HEK293T (cell line): ENCODE measurements at regions not wholly inside any gene's neighbourhood (a gene's known extent, or its start where the extent isn't known, plus 50 kb on each side); places are given as distances from the start of the nearest gene placed in this dataset.

Source experiments
- CTCF ChIA-PET: fragments of 350-600 bp; formaldehyde crosslinking; extraction: SDS; loops from one replicate; lab custom pipeline; 2021; ENCODE audit warnings: antibody characterized with exemption, inconsistent platforms; lab: Yijun Ruan, JAX
- POLR2A ChIA-PET: fragments of 350-600 bp; formaldehyde crosslinking; extraction: SDS; loops from one replicate; lab custom pipeline; 2020; ENCODE audit warnings: antibody characterized with exemption, inconsistent platforms; lab: Yijun Ruan, JAX
- DNase-seq: peaks from one replicate; pipeline ENCODE4 v3.0.0; 2012; ENCODE audit warnings: mixed read lengths; ENCODE audit errors: extremely low spot score
- ARNT ChIP-seq: fragments of 450-650 bp; IDR thresholded peaks from 2 replicates; pipeline ENCODE4 v1.6.1; 2017; ENCODE audit warnings: mild to moderate bottlenecking
- BHLHE40 ChIP-seq: fragments of 450-650 bp; IDR thresholded peaks from 2 replicates; pipeline ENCODE4 v1.6.1; 2016; ENCODE audit warnings: mild to moderate bottlenecking, moderate library complexity, borderline replicate concordance
- CTBP1 ChIP-seq: fragments of 450-650 bp; IDR thresholded peaks from 2 replicates; pipeline ENCODE4 v1.6.1; 2016; ENCODE audit warnings: borderline replicate concordance
- ELF4 ChIP-seq: fragments of 450-650 bp; IDR thresholded peaks from 2 replicates; pipeline ENCODE4 v1.6.1; 2017; ENCODE audit warnings: antibody characterized with exemption
- FOXA1 ChIP-seq: fragments of 450-650 bp; IDR thresholded peaks from 2 replicates; pipeline ENCODE4 v1.6.1; 2016; ENCODE audit warnings: mild to moderate bottlenecking
- FOXK2 ChIP-seq: fragments of 450-650 bp; IDR thresholded peaks from 2 replicates; pipeline ENCODE4 v1.6.1; 2016; ENCODE audit warnings: mild to moderate bottlenecking
- FOXM1 ChIP-seq: fragments of 450-650 bp; IDR thresholded peaks from 2 replicates; pipeline ENCODE4 v1.6.1; 2017; ENCODE audit warnings: mild to moderate bottlenecking, borderline replicate concordance
- HDGF ChIP-seq: fragments of 450-650 bp; IDR thresholded peaks from 2 replicates; pipeline ENCODE4 v1.6.1; 2017; ENCODE audit warnings: antibody characterized with exemption, borderline replicate concordance
- L3MBTL2 ChIP-seq: fragments of 450-650 bp; conservative IDR thresholded peaks from 2 replicates; pipeline ENCODE4 v1.6.1; 2016; ENCODE audit warnings: mild to moderate bottlenecking
- LEF1 ChIP-seq: fragments of 450-650 bp; IDR thresholded peaks from 2 replicates; pipeline ENCODE4 v1.6.1; 2017; ENCODE audit warnings: mild to moderate bottlenecking, borderline replicate concordance
- NFRKB ChIP-seq: fragments of 450-650 bp; IDR thresholded peaks from 2 replicates; pipeline ENCODE4 v1.6.1; 2016; ENCODE audit warnings: mild to moderate bottlenecking, moderate library complexity
- SP1 ChIP-seq: fragments of 450-650 bp; IDR thresholded peaks from 2 replicates; pipeline ENCODE4 v1.6.1; 2017
- SUZ12 ChIP-seq: fragments of 450-650 bp; IDR thresholded peaks from 2 replicates; pipeline ENCODE4 v1.6.1; 2016; ENCODE audit warnings: mild to moderate bottlenecking
- TARDBP ChIP-seq: fragments of 450-650 bp; IDR thresholded peaks from 2 replicates; pipeline ENCODE4 v1.6.1; 2016
- ZNF384 ChIP-seq: fragments of 450-650 bp; IDR thresholded peaks from 2 replicates; pipeline ENCODE4 v1.6.1; 2016
- TF ChIP-seq, protein P1 (sequence below): fragments of 450-650 bp; IDR thresholded peaks from 2 replicates; pipeline ENCODE4 v1.6.1; 2016

DNA sequence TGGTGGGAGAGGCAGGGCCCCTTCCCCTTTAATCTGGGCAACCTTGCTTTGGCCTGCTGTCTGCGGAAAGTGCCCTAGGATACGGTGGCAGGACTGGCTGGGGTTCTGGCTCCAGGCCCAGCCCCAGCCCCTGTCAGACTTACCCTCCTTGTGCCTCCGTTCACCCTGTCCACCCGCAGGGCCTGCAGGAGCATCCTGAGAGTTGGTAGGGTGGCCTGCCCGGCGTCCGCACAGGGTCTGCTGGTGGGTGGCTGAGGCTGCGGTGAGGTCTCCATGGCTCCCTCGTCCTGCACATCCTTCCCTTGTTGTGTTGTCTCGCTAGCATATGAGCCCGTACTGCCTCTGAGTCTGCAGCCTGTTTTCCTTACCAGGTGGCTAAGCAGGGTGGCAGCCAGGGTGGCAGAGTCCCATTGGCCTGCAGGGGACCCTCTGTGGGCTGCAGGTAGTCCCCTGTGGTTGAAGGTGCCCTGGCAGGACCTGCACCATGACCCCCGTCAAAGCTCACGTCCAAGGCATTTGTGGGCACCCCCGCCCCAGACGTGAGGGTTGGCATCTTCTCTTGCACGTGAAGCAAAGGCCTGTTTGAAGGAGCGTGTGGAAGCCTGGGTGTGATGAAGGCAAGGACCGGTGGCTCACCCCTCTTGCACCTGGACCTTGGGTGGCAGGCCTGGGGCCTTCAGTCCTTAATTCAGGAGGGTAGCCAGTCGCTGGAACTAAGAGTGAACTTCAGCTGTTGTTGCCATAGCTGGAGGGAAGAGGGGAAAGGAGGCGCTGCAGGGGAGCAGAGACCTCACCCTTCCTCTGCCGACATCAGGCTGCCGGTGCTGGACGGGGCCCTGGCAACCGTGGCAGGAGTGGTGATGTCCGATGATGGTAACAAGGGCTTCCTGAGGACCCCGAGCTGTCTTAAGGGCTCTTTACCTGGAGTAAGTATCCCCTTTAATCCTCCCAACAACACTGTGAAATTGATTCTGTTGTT lies 293.7 kb downstream of the SEC14L1 start:
- CTCF ChIA-PET = no interaction called here
- no peak for DNase-seq
- POLR2A ChIA-PET = no interaction called here
- TF ChIP-seq L3MBTL2 = no peak

DNA sequence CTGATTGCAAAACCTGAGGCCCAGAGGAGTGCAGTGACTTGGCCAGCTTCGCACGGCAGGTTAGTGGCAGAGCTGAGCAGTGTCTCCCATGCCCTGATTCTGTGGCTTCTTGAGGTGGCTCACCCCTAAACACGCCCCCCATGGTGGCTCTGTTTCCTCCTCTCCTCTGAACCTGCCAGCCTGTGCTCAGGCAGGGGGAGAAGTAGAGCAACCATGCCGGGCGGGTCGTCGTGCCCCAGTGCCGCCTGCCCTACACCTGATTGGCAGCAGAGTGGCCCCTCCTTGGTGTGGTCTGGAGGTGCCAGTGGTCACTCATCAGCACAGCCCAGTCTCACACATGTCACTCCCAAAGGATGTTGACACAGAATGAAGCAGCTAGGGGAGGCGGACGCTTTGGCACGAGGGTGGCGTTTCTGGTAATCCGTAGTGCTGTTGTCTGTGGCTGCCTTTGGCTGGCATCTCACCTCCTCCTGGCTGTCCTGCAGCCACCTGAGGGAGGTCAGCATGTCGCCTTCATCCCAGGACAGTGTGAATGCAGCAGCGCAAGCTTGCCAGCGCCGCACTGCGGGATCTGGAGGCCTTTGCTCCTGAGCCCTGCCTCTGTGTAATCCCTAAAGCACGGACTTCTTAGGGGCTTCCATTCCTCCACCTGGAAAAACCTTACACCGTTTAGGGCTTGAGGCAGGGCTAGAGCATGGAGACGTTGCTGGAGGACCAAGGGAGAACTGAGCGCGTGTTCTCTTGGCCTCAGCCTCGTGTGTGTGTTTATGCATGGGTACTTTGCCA lies 294.7 kb downstream of the SEC14L1 start:
- ChIA-PET CTCF (interaction anchor here (0.9 to 1.0 kb wide), 2 partner anchors 60 to 102 kb away, joined by 3 to 5 read pairs; no protein-coding TSS in a partner anchor), POLR2A (no interaction called here)
- no peak for DNase-seq
- TF ChIP-seq FOXA1 = no peak
- TF ChIP-seq L3MBTL2 = no peak
- no peak for TF ChIP-seq FOXM1
- TF ChIP-seq BHLHE40 = no peak
- TF ChIP-seq, protein P1, sequence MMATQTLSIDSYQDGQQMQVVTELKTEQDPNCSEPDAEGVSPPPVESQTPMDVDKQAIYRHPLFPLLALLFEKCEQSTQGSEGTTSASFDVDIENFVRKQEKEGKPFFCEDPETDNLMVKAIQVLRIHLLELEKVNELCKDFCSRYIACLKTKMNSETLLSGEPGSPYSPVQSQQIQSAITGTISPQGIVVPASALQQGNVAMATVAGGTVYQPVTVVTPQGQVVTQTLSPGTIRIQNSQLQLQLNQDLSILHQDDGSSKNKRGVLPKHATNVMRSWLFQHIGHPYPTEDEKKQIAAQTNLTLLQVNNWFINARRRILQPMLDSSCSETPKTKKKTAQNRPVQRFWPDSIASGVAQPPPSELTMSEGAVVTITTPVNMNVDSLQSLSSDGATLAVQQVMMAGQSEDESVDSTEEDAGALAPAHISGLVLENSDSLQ = no peak
- no peak for TF ChIP-seq CTBP1
- no peak for TF ChIP-seq ZNF384

DNA sequence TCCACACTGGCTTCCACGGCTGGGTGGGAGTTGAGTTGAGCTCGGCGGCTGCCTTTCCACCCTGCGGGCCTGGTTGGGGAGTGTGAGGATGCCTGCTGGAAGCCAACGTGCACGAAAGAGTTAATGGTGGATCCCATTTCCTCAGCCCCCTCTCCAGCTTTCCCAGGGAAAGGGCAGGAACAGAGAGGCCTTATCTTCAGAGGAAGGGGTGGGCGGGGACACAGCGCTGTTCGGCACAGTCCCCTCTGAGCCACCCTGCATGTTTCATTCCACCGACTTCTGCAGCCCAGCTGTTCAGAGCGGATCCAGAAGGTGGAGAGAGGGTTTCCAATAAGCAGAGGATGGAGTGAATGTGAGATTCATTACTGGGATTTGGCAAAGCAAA lies 295.3 kb downstream of the SEC14L1 start:
- no peak for DNase-seq
- POLR2A ChIA-PET = interaction anchor here (0.7 to 0.9 kb wide), 2 partner anchors 16 kb away, joined by 3 read pairs; no protein-coding TSS in a partner anchor

DNA sequence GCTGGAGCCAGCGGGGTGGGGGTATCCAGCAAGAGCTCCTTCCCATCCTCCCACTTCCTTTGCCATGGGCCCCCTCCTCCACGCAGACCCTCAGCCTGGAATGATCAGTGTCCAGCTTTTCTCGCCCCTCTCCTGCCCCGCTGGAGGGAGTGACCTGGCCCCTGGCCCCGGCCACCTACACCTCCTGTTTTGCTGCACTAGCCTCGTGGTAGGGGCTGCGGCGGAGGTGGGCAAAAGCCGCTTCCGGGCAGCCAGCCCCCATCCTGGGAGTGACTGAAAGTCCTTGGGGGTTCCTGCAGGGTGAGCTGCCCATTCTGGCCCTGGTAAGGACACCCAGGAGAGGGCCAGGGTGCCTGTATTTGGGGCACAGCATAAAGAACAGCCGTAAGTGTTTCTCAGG lies 295.7 kb downstream of the SEC14L1 start:
- CTCF ChIA-PET = interaction anchor here (1.0 kb wide), 1 partner anchor 59 kb away, joined by 5 read pairs; no protein-coding TSS in a partner anchor
- TF ChIP-seq L3MBTL2 (no peak), HDGF (no peak), SP1 (no peak), SUZ12 (no peak), ELF4 (no peak), FOXM1 (no peak), NFRKB (no peak), LEF1 (no peak), ZNF384 (no peak), TARDBP (no peak)
- TF ChIP-seq, protein P1 = no peak
- DNase-seq = no peak
- POLR2A ChIA-PET = interaction anchor here (0.7 to 0.9 kb wide), 2 partner anchors 15 to 16 kb away, joined by 3 read pairs; no protein-coding TSS in a partner anchor

More for the DNA sequence above, 295.3 kb downstream of the SEC14L1 start:
- TF ChIP-seq ZNF384 = no peak
- TF ChIP-seq BHLHE40 = no peak
- no peak for TF ChIP-seq SUZ12
- no peak for TF ChIP-seq FOXM1
- no peak for TF ChIP-seq TARDBP
- TF ChIP-seq, protein P1 = no peak
- no peak for TF ChIP-seq SP1
- TF ChIP-seq HDGF = no peak
- TF ChIP-seq L3MBTL2 = no peak
- TF ChIP-seq LEF1 = no peak
- TF ChIP-seq FOXA1 = no peak
- no peak for TF ChIP-seq NFRKB
- CTCF ChIA-PET = interaction anchor here (0.9 to 1.0 kb wide), 2 partner anchors 59 to 103 kb away, joined by 3 to 5 read pairs; no protein-coding TSS in a partner anchor

DNA sequence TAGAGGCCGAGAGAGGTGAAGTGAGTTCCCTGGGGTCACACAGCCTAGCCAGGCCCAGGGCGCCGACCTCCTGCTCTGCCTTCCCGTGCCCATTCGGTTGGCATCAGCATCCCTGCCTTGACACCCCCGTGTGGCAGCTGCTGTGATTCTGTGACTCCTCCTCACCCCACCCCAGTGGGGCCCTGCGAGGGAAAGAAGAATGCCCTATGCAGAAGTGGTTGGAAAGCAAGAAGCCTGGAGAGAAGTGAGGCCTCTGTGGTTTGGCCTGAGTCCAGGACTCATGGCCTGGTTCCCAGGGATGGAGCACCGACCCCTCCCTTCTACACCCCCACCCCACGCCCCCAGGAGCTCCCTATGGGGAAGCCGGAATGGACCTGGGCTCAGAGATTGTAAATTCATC lies 296.2 kb downstream of the SEC14L1 start:
- no peak for DNase-seq
- ChIA-PET POLR2A (no interaction called here), CTCF (no interaction called here)
- TF ChIP-seq ELF4 = no peak
- TF ChIP-seq SP1 = no peak
- no peak for TF ChIP-seq BHLHE40
- TF ChIP-seq HDGF = no peak
- TF ChIP-seq, protein P1 = no peak
- no peak for TF ChIP-seq FOXK2
- no peak for TF ChIP-seq LEF1
- TF ChIP-seq NFRKB = no peak
- TF ChIP-seq ARNT = no peak
- TF ChIP-seq L3MBTL2 = no peak
- no peak for TF ChIP-seq FOXM1
- no peak for TF ChIP-seq TARDBP
- no peak for TF ChIP-seq FOXA1
- no peak for TF ChIP-seq ZNF384
- no peak for TF ChIP-seq SUZ12
